ENCODE measurements at regions not wholly inside any gene's neighbourhood (a gene's known extent, or its start where the extent isn't known, plus 50 kb on each side); places are given as distances from the start of the nearest gene placed in this dataset.

- Histone ChIP-seq H3K4me3 (ENCODE audit: low read depth, low read length) (no peak overlapping the region), H3K9me3 (ENCODE audit: control insufficient read depth, insufficient read depth, low read depth, low read length) (no peaks in the 10 kb centered on the region), H3K36me3 (ENCODE audit: control insufficient read depth in 2 of 2, insufficient read depth in 1 of 2, low read length in 2 of 2) (no peaks in the 10 kb centered on the region), H3K4me1 (ENCODE audit: control insufficient read depth, insufficient read depth, low read length) (peaks cover 13% of the 10 kb centered on the region), H3K27ac (ENCODE audit: extremely low read depth, low read depth, low read length) (no peak overlapping the region)
- ChIA-PET POLR2A (no interaction called here), CTCF (interaction anchor here (0.9 kb wide), 1 partner anchor 67 kb away, joined by 3 read pairs; no protein-coding TSS in a partner anchor)
- TF ChIP-seq ZNF791 (tag by site-specific recombination; IDR thresholded peaks at IDR 0.05) (no peak), PRDM4 (tag by site-specific recombination; IDR thresholded peaks at IDR 0.05) (no peak), ZNF350 (tag by site-specific recombination; IDR thresholded peaks at IDR 0.05) (no peak), ZSCAN18 (tag by site-specific recombination; IDR thresholded peaks at IDR 0.05) (no peak), ZNF157 (tag by site-specific recombination; IDR thresholded peaks at IDR 0.05) (no peak), ZNF114 (tag by site-specific recombination; IDR thresholded peaks at IDR 0.05) (no peak), ZBTB21 (tag by site-specific recombination; IDR thresholded peaks at IDR 0.05) (no peak), ZNF274 (IDR thresholded peaks at IDR 0.05; ENCODE audit: low read length) (no peak), ZNF274 (tag by site-specific recombination; IDR thresholded peaks at IDR 0.05; ENCODE audit: borderline replicate concordance) (no peak), ZNF585B (tag by site-specific recombination; IDR thresholded peaks at IDR 0.05) (no peak), SETDB1 (IDR thresholded peaks at IDR 0.05; ENCODE audit: insufficient read length, low read length) (no peak), ZNF621 (tag by site-specific recombination; IDR thresholded peaks at IDR 0.05) (no peak), GLI4 (tag by site-specific recombination; IDR thresholded peaks at IDR 0.05) (no peak), HOXD13 (CRISPR knock-in tag; IDR thresholded peaks at IDR 0.05; ENCODE audit: borderline replicate concordance) (no peak), ZNF624 (tag by site-specific recombination; IDR thresholded peaks at IDR 0.05) (no peak), IKZF3 (tag by site-specific recombination; IDR thresholded peaks at IDR 0.05) (no peak), ZNF626 (tag by site-specific recombination; IDR thresholded peaks at IDR 0.05) (no peak)
- TF ChIP-seq, protein P1, sequence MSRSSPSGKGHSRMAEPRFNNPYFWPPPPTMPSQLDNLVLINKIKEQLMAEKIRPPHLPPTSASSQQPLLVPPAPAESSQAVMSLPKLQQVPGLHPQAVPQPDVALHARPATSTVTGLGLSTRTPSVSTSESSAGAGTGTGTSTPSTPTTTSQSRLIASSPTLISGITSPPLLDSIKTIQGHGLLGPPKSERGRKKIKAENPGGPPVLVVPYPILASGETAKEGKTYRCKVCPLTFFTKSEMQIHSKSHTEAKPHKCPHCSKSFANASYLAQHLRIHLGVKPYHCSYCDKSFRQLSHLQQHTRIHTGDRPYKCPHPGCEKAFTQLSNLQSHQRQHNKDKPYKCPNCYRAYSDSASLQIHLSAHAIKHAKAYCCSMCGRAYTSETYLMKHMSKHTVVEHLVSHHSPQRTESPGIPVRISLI (tag by site-specific recombination; IDR thresholded peaks at IDR 0.05) = no peak
Observed at GRCh38 chr6:44735630-44735963, 348.1 kb downstream of the CDC5L start.

DNA sequence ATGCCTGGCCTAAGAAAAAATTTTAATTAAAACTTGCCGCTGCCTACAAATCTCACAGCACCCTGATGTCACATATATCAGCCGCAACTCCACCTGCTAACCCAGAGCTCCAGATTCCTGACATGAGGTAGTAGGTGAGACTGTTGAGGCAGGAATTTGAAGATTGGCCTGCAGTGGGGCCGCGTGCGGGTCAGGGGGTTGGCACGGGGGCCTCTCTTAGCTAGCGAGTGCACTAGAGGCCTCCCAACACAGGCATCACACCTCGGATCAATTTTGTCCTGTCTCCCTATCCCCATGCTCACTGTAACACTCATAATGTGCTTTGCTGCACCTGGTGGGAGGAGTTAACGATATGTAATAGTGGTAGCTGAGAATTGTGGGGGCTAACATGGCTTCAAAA is 349.8 kb downstream of the CDC5L start:
- Histone ChIP-seq H3K36me3 (ENCODE audit: control insufficient read depth in 2 of 2, insufficient read depth in 1 of 2, low read length in 2 of 2) (no peaks in the 10 kb centered on the region), H3K4me1 (ENCODE audit: control insufficient read depth, insufficient read depth, low read length) (no peaks in the 10 kb centered on the region), H3K4me3 (ENCODE audit: low read depth, low read length) (no peak overlapping the region), H3K9me3 (ENCODE audit: control insufficient read depth, insufficient read depth, low read depth, low read length) (no peaks in the 10 kb centered on the region), H3K27ac (ENCODE audit: extremely low read depth, low read depth, low read length) (no peak overlapping the region)
- CTCF ChIA-PET = interaction anchor here (0.5 kb wide), 1 partner anchor 234 kb away, joined by 3 read pairs; no protein-coding TSS in a partner anchor
- POLR2A ChIA-PET = no interaction called here
- TF ChIP-seq ZNF394 (tag by site-specific recombination; IDR thresholded peaks at IDR 0.05; ENCODE audit: borderline replicate concordance) = no peak
- no peak for TF ChIP-seq ZXDB (tag by site-specific recombination; IDR thresholded peaks at IDR 0.05)
- no peak for TF ChIP-seq ZNF280D (tag by site-specific recombination; IDR thresholded peaks at IDR 0.05)
- TF ChIP-seq, protein P1 (tag by site-specific recombination; IDR thresholded peaks at IDR 0.05) = no peak
- TF ChIP-seq, protein P2, sequence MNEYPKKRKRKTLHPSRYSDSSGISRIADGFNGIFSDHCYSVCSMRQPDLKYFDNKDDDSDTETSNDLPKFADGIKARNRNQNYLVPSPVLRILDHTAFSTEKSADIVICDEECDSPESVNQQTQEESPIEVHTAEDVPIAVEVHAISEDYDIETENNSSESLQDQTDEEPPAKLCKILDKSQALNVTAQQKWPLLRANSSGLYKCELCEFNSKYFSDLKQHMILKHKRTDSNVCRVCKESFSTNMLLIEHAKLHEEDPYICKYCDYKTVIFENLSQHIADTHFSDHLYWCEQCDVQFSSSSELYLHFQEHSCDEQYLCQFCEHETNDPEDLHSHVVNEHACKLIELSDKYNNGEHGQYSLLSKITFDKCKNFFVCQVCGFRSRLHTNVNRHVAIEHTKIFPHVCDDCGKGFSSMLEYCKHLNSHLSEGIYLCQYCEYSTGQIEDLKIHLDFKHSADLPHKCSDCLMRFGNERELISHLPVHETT (tag by site-specific recombination; IDR thresholded peaks at IDR 0.05) = no peak
- TF ChIP-seq ZNF140 (tag by site-specific recombination; IDR thresholded peaks at IDR 0.05) = no peak
- no peak for TF ChIP-seq ZNF791 (tag by site-specific recombination; IDR thresholded peaks at IDR 0.05)
